ENCODE measurements at regions not wholly inside any gene's neighbourhood (a gene's known extent, or its start where the extent isn't known, plus 50 kb on each side); places are given as distances from the start of the nearest gene placed in this dataset.
"Not testable (repeated sequence)": the region's sequence is repeated elsewhere in the genome, so short reads cannot be mapped to it uniquely, and the experiment has no call there.

GRCh38 chr7:155954550-155955366 is 142.5 kb upstream of the SHH start:
- no peak for DNase-seq (ENCODE audit: low read depth)

- DNase-seq (ENCODE audit: low read depth), result no peak
These were observed 141.7 kb upstream of the SHH start for GRCh38 chr7:155953781-155954549.

- DNase-seq (ENCODE audit: low read depth), result no peak
These were observed 141.2 kb upstream of the SHH start for GRCh38 chr7:155953501-155953778.

- no peak for DNase-seq (ENCODE audit: low read depth)
These were observed 139.4 kb upstream of the SHH start for GRCh38 chr7:155951554-155952158.

GRCh38 chr7:155950898-155951553 is 138.8 kb upstream of the SHH start:
- DNase-seq (ENCODE audit: low read depth), result no peak

GRCh38 chr7:155948845-155949244 is 136.6 kb upstream of the SHH start:
- DNase-seq (ENCODE audit: low read depth), result no peak

GRCh38 chr7:155948423-155948822 is 136.2 kb upstream of the SHH start:
- DNase-seq (ENCODE audit: low read depth), result no peak

GRCh38 chr7:155947051-155947450 is 134.8 kb upstream of the SHH start:
- DNase-seq (ENCODE audit: low read depth), result no peak

- no peak for DNase-seq (ENCODE audit: low read depth)
These were observed 133.5 kb upstream of the SHH start for GRCh38 chr7:155945670-155946325.

- DNase-seq (ENCODE audit: low read depth), result no peak
These were observed 132.6 kb upstream of the SHH start for GRCh38 chr7:155944901-155945300.

- no peak for DNase-seq (ENCODE audit: low read depth)
These were observed 131.1 kb upstream of the SHH start for GRCh38 chr7:155943251-155943899.

- DNase-seq (ENCODE audit: low read depth), result no peak
These were observed 130.1 kb upstream of the SHH start for GRCh38 chr7:155942226-155942950.

GRCh38 chr7:155941688-155942087 is 129.4 kb upstream of the SHH start:
- DNase-seq (ENCODE audit: low read depth), result no peak

- DNase-seq (ENCODE audit: low read depth), result no peak
These were observed 127.1 kb upstream of the SHH start for GRCh38 chr7:155939350-155939749.

GRCh38 chr7:155938129-155938528 is 125.9 kb upstream of the SHH start:
- DNase-seq (ENCODE audit: low read depth), result no peak

GRCh38 chr7:155935726-155936125 is 123.5 kb upstream of the SHH start:
- no peak for DNase-seq (ENCODE audit: low read depth)

GRCh38 chr7:155935005-155935557 is 122.8 kb upstream of the SHH start:
- DNase-seq (ENCODE audit: low read depth), result no peak

GRCh38 chr7:155932324-155932723 is 120.1 kb upstream of the SHH start:
- not testable (repeated sequence) for DNase-seq (ENCODE audit: low read depth)

GRCh38 chr7:155931396-155932085 is 119.3 kb upstream of the SHH start:
- DNase-seq (ENCODE audit: low read depth), result no peak

- DNase-seq (ENCODE audit: low read depth), result no peak
These were observed 118.3 kb upstream of the SHH start for GRCh38 chr7:155930527-155930926.
